ENCODE measurements at regions not wholly inside any gene's neighbourhood (a gene's known extent, or its start where the extent isn't known, plus 50 kb on each side); places are given as distances from the start of the nearest gene placed in this dataset.

DNA sequence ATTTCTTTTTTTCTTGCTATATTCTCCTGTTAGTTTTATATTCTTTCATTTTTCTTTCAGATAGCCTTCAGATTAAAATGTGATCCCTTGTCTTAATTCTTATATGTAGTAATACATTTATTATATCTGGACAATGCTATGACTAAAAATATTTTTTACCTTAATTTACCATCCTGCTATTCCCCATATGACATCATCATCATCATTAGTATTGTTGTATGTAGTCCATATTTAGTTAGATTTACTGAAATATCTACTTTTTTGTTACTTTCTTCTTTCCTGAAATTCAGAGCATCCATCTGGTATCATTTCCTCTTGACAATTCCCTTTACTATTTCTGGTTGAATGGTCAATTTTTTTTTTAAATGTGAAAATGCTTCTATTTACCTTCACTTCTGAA, 951.6 kb upstream of the POU3F3 start:
- TF ChIP-seq, protein P1, sequence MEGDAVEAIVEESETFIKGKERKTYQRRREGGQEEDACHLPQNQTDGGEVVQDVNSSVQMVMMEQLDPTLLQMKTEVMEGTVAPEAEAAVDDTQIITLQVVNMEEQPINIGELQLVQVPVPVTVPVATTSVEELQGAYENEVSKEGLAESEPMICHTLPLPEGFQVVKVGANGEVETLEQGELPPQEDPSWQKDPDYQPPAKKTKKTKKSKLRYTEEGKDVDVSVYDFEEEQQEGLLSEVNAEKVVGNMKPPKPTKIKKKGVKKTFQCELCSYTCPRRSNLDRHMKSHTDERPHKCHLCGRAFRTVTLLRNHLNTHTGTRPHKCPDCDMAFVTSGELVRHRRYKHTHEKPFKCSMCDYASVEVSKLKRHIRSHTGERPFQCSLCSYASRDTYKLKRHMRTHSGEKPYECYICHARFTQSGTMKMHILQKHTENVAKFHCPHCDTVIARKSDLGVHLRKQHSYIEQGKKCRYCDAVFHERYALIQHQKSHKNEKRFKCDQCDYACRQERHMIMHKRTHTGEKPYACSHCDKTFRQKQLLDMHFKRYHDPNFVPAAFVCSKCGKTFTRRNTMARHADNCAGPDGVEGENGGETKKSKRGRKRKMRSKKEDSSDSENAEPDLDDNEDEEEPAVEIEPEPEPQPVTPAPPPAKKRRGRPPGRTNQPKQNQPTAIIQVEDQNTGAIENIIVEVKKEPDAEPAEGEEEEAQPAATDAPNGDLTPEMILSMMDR (IDR thresholded peaks at IDR 0.05), result no peak
- Histone ChIP-seq H3K4me3 (ENCODE audit: low read length) (no peak overlapping the region), H3K4me1 (ENCODE audit: control insufficient read depth, insufficient read depth, low read length) (no peaks in the 10 kb centered on the region), H3K27ac (ENCODE audit: low read length) (no peak overlapping the region), H3K36me3 (ENCODE audit: control insufficient read depth, insufficient read depth, low read length) (no peaks in the 10 kb centered on the region), H3K9me3 (ENCODE audit: control insufficient read depth, insufficient read depth, low read length) (no peaks in the 10 kb centered on the region), H3K27me3 (ENCODE audit: control insufficient read depth, insufficient read depth, low read length) (no peaks in the 10 kb centered on the region)
- Mint-ChIP-seq H3K27me3 (ENCODE audit: low read depth in 2 of 2) (no peaks in the 10 kb centered on the region), H3K4me3 (no peak overlapping the region), H3K4me1 (no peaks in the 10 kb centered on the region), H3K9me3 (peaks cover 11 to 20% of the 10 kb centered on the region in 2 donors), H3K27ac (no peak overlapping the region), H3K36me3 (no peaks in the 10 kb centered on the region)
- ATAC-seq (no peak), DNase-seq (no peak)
- intact Hi-C loops (cut with micrococcal nuclease), result no loop called here

- H3K4me3 ChIP-seq (ENCODE audit: low read length), result no peak overlapping the region
- intact Hi-C loops (cut with micrococcal nuclease), result no loop called here
- Mint-ChIP-seq H3K27me3 (ENCODE audit: low read depth in 2 of 2) (no peaks in the 10 kb centered on the region), H3K27ac (no peak overlapping the region), H3K9me3 (peaks cover 14 to 26% of the 10 kb centered on the region in 2 donors), H3K4me3 (no peak overlapping the region), H3K4me1 (no peaks in the 10 kb centered on the region), H3K36me3 (no peaks in the 10 kb centered on the region)
- H3K27me3 ChIP-seq (ENCODE audit: control insufficient read depth, insufficient read depth, low read length), result no peaks in the 10 kb centered on the region
- no peak for DNase-seq
- no peak for ATAC-seq
- no peaks in the 10 kb centered on the region for H3K9me3 ChIP-seq (ENCODE audit: control insufficient read depth, insufficient read depth, low read length)
- H3K36me3 ChIP-seq (ENCODE audit: control insufficient read depth, insufficient read depth, low read length), result no peaks in the 10 kb centered on the region
- no peak overlapping the region for H3K27ac ChIP-seq (ENCODE audit: low read length)
- no peaks in the 10 kb centered on the region for H3K4me1 ChIP-seq (ENCODE audit: control insufficient read depth, insufficient read depth, low read length)
- TF ChIP-seq, protein P1 (IDR thresholded peaks at IDR 0.05), result no peak
Observed at GRCh38 chr2:103921161-103921560, 932.8 kb upstream of the POU3F3 start.

GRCh38 chr2:103942199-103942598, 911.7 kb upstream of the POU3F3 start:
- ATAC-seq, result no peak

DNA sequence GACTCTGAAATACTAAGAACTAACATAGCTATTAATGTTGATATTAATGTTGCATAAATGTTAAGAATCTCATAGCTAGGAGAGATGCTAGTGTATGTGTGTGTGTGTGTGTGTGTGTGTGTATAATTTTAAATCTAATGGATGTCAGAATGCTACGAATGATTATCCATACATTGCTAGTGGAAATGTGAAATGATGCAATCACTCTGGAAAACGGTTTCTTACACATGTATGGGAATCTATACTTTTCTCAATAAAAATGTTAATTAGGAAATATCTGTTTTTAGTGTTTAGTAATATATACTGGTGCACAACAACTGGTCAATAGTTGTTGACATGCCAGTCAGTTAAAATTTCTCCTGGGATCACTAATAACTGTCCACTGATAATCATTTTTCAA, 908.8 kb upstream of the POU3F3 start:
- peaks cover 12 to 17% of the 10 kb centered on the region in 2 donors for H3K9me3 Mint-ChIP-seq
- no peak for DNase-seq
- Histone ChIP-seq H3K4me3 (ENCODE audit: low read length) (no peak overlapping the region), H3K27me3 (ENCODE audit: control insufficient read depth, insufficient read depth, low read length) (no peaks in the 10 kb centered on the region), H3K9me3 (ENCODE audit: control insufficient read depth, insufficient read depth, low read length) (no peaks in the 10 kb centered on the region), H3K4me1 (ENCODE audit: control insufficient read depth, insufficient read depth, low read length) (no peaks in the 10 kb centered on the region), H3K36me3 (ENCODE audit: control insufficient read depth, insufficient read depth, low read length) (no peaks in the 10 kb centered on the region), H3K27ac (ENCODE audit: low read length) (no peak overlapping the region)
- no peak overlapping the region for H3K4me3 Mint-ChIP-seq
- intact Hi-C loops (cut with micrococcal nuclease), result no loop called here
- no peak overlapping the region for H3K27ac Mint-ChIP-seq
- H3K27me3 Mint-ChIP-seq (ENCODE audit: low read depth in 2 of 2), result no peaks in the 10 kb centered on the region
- TF ChIP-seq, protein P1 (IDR thresholded peaks at IDR 0.05), result no peak
- H3K4me1 Mint-ChIP-seq, result no peaks in the 10 kb centered on the region
- ATAC-seq, result no peak
- H3K36me3 Mint-ChIP-seq, result no peaks in the 10 kb centered on the region
- no CpG with 5 or more reads among the region's 2 CpGs for WGBS (ENCODE audit: insufficient coverage)

More at GRCh38 chr2:103942199-103942598, 911.7 kb upstream of the POU3F3 start:
- no peak for DNase-seq
- TF ChIP-seq, protein P1 (IDR thresholded peaks at IDR 0.05), result no peak
- intact Hi-C loops (cut with micrococcal nuclease), result no loop called here
- Mint-ChIP-seq H3K27me3 (ENCODE audit: low read depth in 2 of 2) (no peaks in the 10 kb centered on the region), H3K9me3 (peaks cover 12 to 14% of the 10 kb centered on the region in 2 donors), H3K27ac (no peak overlapping the region), H3K36me3 (no peaks in the 10 kb centered on the region), H3K4me3 (no peak overlapping the region), H3K4me1 (no peaks in the 10 kb centered on the region)
- Histone ChIP-seq H3K4me1 (ENCODE audit: control insufficient read depth, insufficient read depth, low read length) (no peaks in the 10 kb centered on the region), H3K9me3 (ENCODE audit: control insufficient read depth, insufficient read depth, low read length) (no peaks in the 10 kb centered on the region), H3K36me3 (ENCODE audit: control insufficient read depth, insufficient read depth, low read length) (no peaks in the 10 kb centered on the region), H3K4me3 (ENCODE audit: low read length) (no peak overlapping the region), H3K27me3 (ENCODE audit: control insufficient read depth, insufficient read depth, low read length) (no peaks in the 10 kb centered on the region), H3K27ac (ENCODE audit: low read length) (no peak overlapping the region)

Measured in natural killer cell (primary cell).